Kidney (tissue), 13 donors: ENCODE measurements at regions not wholly inside any gene's neighbourhood (a gene's known extent, or its start where the extent isn't known, plus 50 kb on each side); places are given as distances from the start of the nearest gene placed in this dataset.
A peak's percentile ranks its signal among the peaks of the same experiment; 100 is the strongest.

ENCODE experiments used
- DNase-seq, 5 donors: peaks; one replicate each; pipeline ENCODE4 v3.0.0-alpha.2; 2013 to 2020
- FAIRE-seq: peaks from 2 replicates; lab custom pipeline; 2012; peaks lifted over from hg19 to GRCh38; lab: Jason Lieb, UNC
- H3K27ac ChIP-seq, 2 donors: one replicate each; pipeline ENCODE4 v1.7.0; 2013; ENCODE audit warnings: low read depth in 2 of 2, low read length in 2 of 2, inconsistent platforms in 1 of 2
- H3K27me3 ChIP-seq: one replicate; pipeline ENCODE4 v1.7.1; 2013; ENCODE audit warnings: low read length, inconsistent platforms; ENCODE audit not compliant: control insufficient read depth, insufficient read depth
- H3K36me3 ChIP-seq, 3 donors: one replicate each; pipeline versions ENCODE4 v1.7.0 to v1.7.1; 2013; ENCODE audit warnings: low read length in 3 of 3, control low read depth in 1 of 3, inconsistent platforms in 1 of 3; ENCODE audit not compliant: insufficient read depth in 3 of 3, control insufficient read depth in 2 of 3
- H3K4me1 ChIP-seq, 3 donors: one replicate each; pipeline versions ENCODE4 v1.7.0 to v1.7.1; 2013; ENCODE audit warnings: low read length in 3 of 3, inconsistent platforms in 1 of 3, low read depth in 1 of 3; ENCODE audit not compliant: control insufficient read depth in 2 of 3, insufficient read depth in 2 of 3
- H3K4me3 ChIP-seq, 3 donors: one replicate each; pipeline versions ENCODE4 v1.7.0 to v1.8.1; 2013; ENCODE audit warnings: low read length in 3 of 3, control low read depth in 1 of 3, inconsistent platforms in 1 of 3
- H3K9ac ChIP-seq, 3 donors: one replicate each; pipeline versions ENCODE4 v1.7.0 to v1.7.1; 2013; ENCODE audit warnings: low read length in 3 of 3, control low read depth in 1 of 3, inconsistent platforms in 1 of 3
- H3K9me3 ChIP-seq, 3 donors: one replicate each; pipeline versions ENCODE4 v1.7.0 to v1.7.1; 2013; ENCODE audit warnings: low read length in 3 of 3, control low read depth in 1 of 3, inconsistent platforms in 1 of 3; ENCODE audit not compliant: control insufficient read depth in 2 of 3, insufficient read depth in 1 of 3
- CTCF ChIP-seq: IDR thresholded peaks from 3 replicates; pipeline ENCODE4 v1.5.1; 2012; ENCODE audit warnings: mild to moderate bottlenecking, moderate library complexity, borderline replicate concordance; ENCODE audit not compliant: insufficient read depth; ENCODE audit errors: extremely low read depth
- intact Hi-C: fragments of 100-400 bp; cut with DNase I; formaldehyde crosslinking; loops from one replicate; pipeline ENCODE4 v1.11.1; 2022
- donor health status: control.
- donor health status: control.
- donor health status: control.
- donor health status: control.
- donor health status: control.
- donor health status: DM: yes; HTN: yes; CAD: no.
- donor health status: Normal renal cell carcinoma (clear cell type).

- FAIRE-seq (no peak), DNase-seq (no peak)
- Histone ChIP-seq H3K9me3 (no peaks in the 10 kb centered on the region), H3K36me3 (no peaks in the 10 kb centered on the region), H3K4me3 (no peak overlapping the region), H3K4me1 (no peaks in the 10 kb centered on the region), H3K27ac (no peak overlapping the region), H3K27me3 (no peaks in the 10 kb centered on the region), H3K9ac (no peak overlapping the region)
- intact Hi-C loops: no loop called here
- no peak for TF ChIP-seq CTCF
Measured at GRCh38 chrX:37075892-37076595, 67.9 kb downstream of the FAM47C start.

- intact Hi-C loops: no loop called here
- TF ChIP-seq CTCF: no peak
- no peaks in the 10 kb centered on the region for H3K36me3 ChIP-seq
- no peak overlapping the region for H3K27ac ChIP-seq
- no peaks in the 10 kb centered on the region for H3K27me3 ChIP-seq
- no peak overlapping the region for H3K9ac ChIP-seq
- no peak overlapping the region for H3K4me3 ChIP-seq
- no peaks in the 10 kb centered on the region for H3K9me3 ChIP-seq
- DNase-seq: no peak
- no peaks in the 10 kb centered on the region for H3K4me1 ChIP-seq
- FAIRE-seq: no peak
Measured at GRCh38 chrX:37076983-37077382, 68.8 kb downstream of the FAM47C start.

- no peak overlapping the region for H3K27ac ChIP-seq
- DNase-seq: peak in 1 of 5 donors; percentile 58
- H3K36me3 ChIP-seq: no peaks in the 10 kb centered on the region
- H3K4me1 ChIP-seq: no peaks in the 10 kb centered on the region
- no peaks in the 10 kb centered on the region for H3K27me3 ChIP-seq
- H3K4me3 ChIP-seq: no peak overlapping the region
- no peak overlapping the region for H3K9ac ChIP-seq
- no peak for FAIRE-seq
- H3K9me3 ChIP-seq: no peaks in the 10 kb centered on the region
- intact Hi-C loops: no loop called here
- TF ChIP-seq CTCF: no peak
Measured at GRCh38 chrX:37077646-37078433, 69.7 kb downstream of the FAM47C start.
